Thymus (tissue), 11 donors: ENCODE measurements at regions not wholly inside any gene's neighbourhood (a gene's known extent, or its start where the extent isn't known, plus 50 kb on each side); places are given as distances from the start of the nearest gene placed in this dataset.

Experiments
- DNase-seq, 9 donors: peaks; one replicate each; pipeline ENCODE4 v3.0.0-alpha.2; 2013; ENCODE audit warnings: low spot score in 9 of 9, low read depth in 6 of 9, missing footprints in 1 of 9
- H3K27ac ChIP-seq, 2 donors: one replicate each; pipeline ENCODE4 v1.5.1; 2013; ENCODE audit warnings: control low read depth in 1 of 2, low read depth in 1 of 2, low read length in 1 of 2, mild to moderate bottlenecking in 1 of 2, moderate library complexity in 1 of 2
- H3K27me3 ChIP-seq, 2 donors: one replicate each; pipeline ENCODE4 v1.5.1; 2013; ENCODE audit warnings: low read length in 1 of 2; ENCODE audit not compliant: control insufficient read depth in 2 of 2, insufficient read depth in 1 of 2
- H3K36me3 ChIP-seq, 2 donors: one replicate each; pipeline ENCODE4 v1.5.1; 2013; ENCODE audit warnings: low read length in 1 of 2, mild to moderate bottlenecking in 1 of 2, moderate library complexity in 1 of 2; ENCODE audit not compliant: control insufficient read depth in 2 of 2, insufficient read depth in 2 of 2
- H3K4me1 ChIP-seq, 2 donors: one replicate each; pipeline ENCODE4 v1.5.1; 2013; ENCODE audit warnings: low read length in 2 of 2; ENCODE audit not compliant: control insufficient read depth in 2 of 2, insufficient read depth in 2 of 2
- H3K4me3 ChIP-seq, 2 donors: one replicate each; pipeline ENCODE4 v1.5.1; 2013; ENCODE audit warnings: low read length in 2 of 2, control low read depth in 1 of 2, mild to moderate bottlenecking in 1 of 2
- H3K9me3 ChIP-seq, 2 donors: one replicate each; pipeline ENCODE4 v1.5.1; 2013; ENCODE audit warnings: low read length in 1 of 2, mild to moderate bottlenecking in 1 of 2; ENCODE audit not compliant: control insufficient read depth in 2 of 2, insufficient read depth in 1 of 2
- WGBS: extraction: QIAGEN DNeasy Blood & Tissue Kit; methylation state at CpG from one replicate; pipeline ENCODE4 v1.1.7; 2013; 5-methylcytosine and 5-hydroxymethylcytosine counted together
- donor health status: healthy.

- DNase-seq = no peak
- Histone ChIP-seq H3K9me3 (peaks cover 0 to under 1% of the 10 kb centered on the region in 2 donors), H3K4me3 (no peak overlapping the region), H3K36me3 (no peaks in the 10 kb centered on the region), H3K27ac (no peak overlapping the region), H3K4me1 (peaks cover 0 to 20% of the 10 kb centered on the region in 2 donors), H3K27me3 (peaks cover 0 to 17% of the 10 kb centered on the region in 2 donors)
- 92% methylated on average over 10 of the region's 10 CpGs for WGBS
Measured at GRCh38 chr16:85374571-85374872, 238.6 kb upstream of the GSE1 start.

- no peak overlapping the region for H3K27ac ChIP-seq
- no peak overlapping the region for H3K4me3 ChIP-seq
- H3K36me3 ChIP-seq = no peaks in the 10 kb centered on the region
- peaks cover 0 to 18% of the 10 kb centered on the region in 2 donors for H3K27me3 ChIP-seq
- H3K9me3 ChIP-seq = peaks cover 0 to 3% of the 10 kb centered on the region in 2 donors
- WGBS = 98% methylated on average over 8 of the region's 8 CpGs
- DNase-seq = no peak
- H3K4me1 ChIP-seq = peaks cover 0 to 20% of the 10 kb centered on the region in 2 donors
Measured at GRCh38 chr16:85375282-85375681, 237.8 kb upstream of the GSE1 start.

- no peak for DNase-seq
- no peak overlapping the region for H3K4me3 ChIP-seq
- WGBS = 93% methylated on average over 29 of the region's 29 CpGs
- peaks cover 0 to 20% of the 10 kb centered on the region in 2 donors for H3K4me1 ChIP-seq
- H3K27ac ChIP-seq = no peak overlapping the region
- H3K36me3 ChIP-seq = no peaks in the 10 kb centered on the region
- H3K9me3 ChIP-seq = peaks cover 0 to 3% of the 10 kb centered on the region in 2 donors
- peaks cover 0 to 18% of the 10 kb centered on the region in 2 donors for H3K27me3 ChIP-seq
Measured at GRCh38 chr16:85376292-85377095, 236.6 kb upstream of the GSE1 start.

GRCh38 chr16:85377388-85378144 lies 235.6 kb upstream of the GSE1 start:
- peaks cover 0 to 23% of the 10 kb centered on the region in 2 donors for H3K27me3 ChIP-seq

GRCh38 chr16:85378145-85379040 lies 234.7 kb upstream of the GSE1 start:
- H3K4me3 ChIP-seq = no peak overlapping the region
- no peak for DNase-seq
- peaks cover 0 to 3% of the 10 kb centered on the region in 2 donors for H3K9me3 ChIP-seq
- no peaks in the 10 kb centered on the region for H3K36me3 ChIP-seq
- H3K27ac ChIP-seq = no peak overlapping the region
- peaks cover 0 to 23% of the 10 kb centered on the region in 2 donors for H3K27me3 ChIP-seq
- peaks cover 0 to 14% of the 10 kb centered on the region in 2 donors for H3K4me1 ChIP-seq
- 74% methylated on average over 16 of the region's 16 CpGs for WGBS

More at GRCh38 chr16:85377388-85378144, 235.6 kb upstream of the GSE1 start:
- Histone ChIP-seq H3K36me3 (no peaks in the 10 kb centered on the region), H3K4me3 (no peak overlapping the region), H3K27ac (no peak overlapping the region), H3K9me3 (peaks cover 0 to 3% of the 10 kb centered on the region in 2 donors), H3K4me1 (peaks cover 0 to 20% of the 10 kb centered on the region in 2 donors)
- no peak for DNase-seq
- WGBS = 21% methylated on average over 16 of the region's 16 CpGs

GRCh38 chr16:85379041-85380001 lies 233.8 kb upstream of the GSE1 start:
- Histone ChIP-seq H3K9me3 (peaks cover 0 to 3% of the 10 kb centered on the region in 2 donors), H3K27me3 (peaks cover 0 to 27% of the 10 kb centered on the region in 2 donors), H3K4me1 (peaks cover 0 to 17% of the 10 kb centered on the region in 2 donors), H3K27ac (no peak overlapping the region), H3K4me3 (no peak overlapping the region), H3K36me3 (no peaks in the 10 kb centered on the region)
- no peak for DNase-seq
- 95% methylated on average over 15 of the region's 15 CpGs for WGBS

- no peak overlapping the region for H3K27ac ChIP-seq
- H3K27me3 ChIP-seq = peaks cover 0 to 30% of the 10 kb centered on the region in 2 donors
- no peak for DNase-seq
- no peaks in the 10 kb centered on the region for H3K36me3 ChIP-seq
- peaks cover 0 to 23% of the 10 kb centered on the region in 2 donors for H3K4me1 ChIP-seq
- 76% methylated on average over 2 of the region's 2 CpGs for WGBS
- H3K9me3 ChIP-seq = peaks cover 0 to 3% of the 10 kb centered on the region in 2 donors
- H3K4me3 ChIP-seq = no peak overlapping the region
Measured at GRCh38 chr16:85380002-85380395, 233.1 kb upstream of the GSE1 start.
